ENCODE measurements at regions not wholly inside any gene's neighbourhood (a gene's known extent, or its start where the extent isn't known, plus 50 kb on each side); places are given as distances from the start of the nearest gene placed in this dataset.

DNA sequence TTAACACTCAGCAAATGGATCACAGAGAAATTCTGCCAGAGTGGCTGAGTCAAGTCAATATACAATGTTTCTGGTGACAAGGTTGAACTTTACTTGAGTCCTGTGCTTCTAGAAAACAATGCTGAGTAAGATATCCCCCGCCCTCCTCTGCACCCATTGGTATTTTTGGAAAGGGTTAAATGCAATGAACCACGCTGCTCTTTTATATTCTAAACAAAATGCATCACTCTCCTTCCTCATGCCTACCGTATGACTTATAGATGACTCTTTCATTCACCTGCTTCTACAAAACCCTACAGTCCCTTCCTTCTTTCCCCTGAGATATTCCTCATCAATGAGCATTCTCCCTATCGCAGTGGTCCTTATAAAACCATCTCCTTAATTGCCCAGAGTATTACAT lies 168.8 kb downstream of the TXNL1 start:
- TF ChIP-seq TCF4 (CRISPR knock-in tag; IDR thresholded peaks at IDR 0.05; ENCODE audit: borderline replicate concordance) (no peak), OSR1 (CRISPR knock-in tag; IDR thresholded peaks at IDR 0.05) (no peak), GLIS3 (CRISPR knock-in tag; IDR thresholded peaks at IDR 0.05) (no peak), ZNF565 (CRISPR knock-in tag; conservative IDR thresholded peaks at IDR 0.05; ENCODE audit: low read depth) (no peak)
- TF ChIP-seq, protein P1, sequence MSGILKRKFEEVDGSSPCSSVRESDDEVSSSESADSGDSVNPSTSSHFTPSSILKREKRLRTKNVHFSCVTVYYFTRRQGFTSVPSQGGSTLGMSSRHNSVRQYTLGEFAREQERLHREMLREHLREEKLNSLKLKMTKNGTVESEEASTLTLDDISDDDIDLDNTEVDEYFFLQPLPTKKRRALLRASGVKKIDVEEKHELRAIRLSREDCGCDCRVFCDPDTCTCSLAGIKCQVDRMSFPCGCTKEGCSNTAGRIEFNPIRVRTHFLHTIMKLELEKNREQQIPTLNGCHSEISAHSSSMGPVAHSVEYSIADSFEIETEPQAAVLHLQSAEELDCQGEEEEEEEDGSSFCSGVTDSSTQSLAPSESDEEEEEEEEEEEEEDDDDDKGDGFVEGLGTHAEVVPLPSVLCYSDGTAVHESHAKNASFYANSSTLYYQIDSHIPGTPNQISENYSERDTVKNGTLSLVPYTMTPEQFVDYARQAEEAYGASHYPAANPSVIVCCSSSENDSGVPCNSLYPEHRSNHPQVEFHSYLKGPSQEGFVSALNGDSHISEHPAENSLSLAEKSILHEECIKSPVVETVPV (CRISPR knock-in tag; IDR thresholded peaks at IDR 0.05) = no peak

All from SK-N-SH treated with all-trans-retinoic acid at 6 μM for 48 hours (cell line).